Neural crest cell (in vitro differentiated cells): ENCODE measurements at regions not wholly inside any gene's neighbourhood (a gene's known extent, or its start where the extent isn't known, plus 50 kb on each side); places are given as distances from the start of the nearest gene placed in this dataset.

Experiments used
- DNase-seq: peaks from one replicate; pipeline ENCODE4 v3.0.0; 2021; ENCODE audit warnings: low read depth, mixed read lengths, low spot score
- H3K27ac Mint-ChIP-seq: one replicate; pipeline ENCODE4 v1.8.0; 2021; ENCODE audit warnings: mild to moderate bottlenecking, mixed read lengths; ENCODE audit not compliant: unreplicated experiment
- H3K27me3 Mint-ChIP-seq: 2 replicates; pipeline ENCODE4 v1.8.0; 2021; ENCODE audit warnings: low read depth, mild to moderate bottlenecking, mixed read lengths
- H3K36me3 Mint-ChIP-seq: 2 replicates; pipeline ENCODE4 v1.8.0; 2021; ENCODE audit warnings: low read depth, mild to moderate bottlenecking, mixed read lengths
- H3K4me1 Mint-ChIP-seq: 2 replicates; pipeline ENCODE4 v1.8.0; 2021; ENCODE audit warnings: mixed read lengths
- H3K4me3 Mint-ChIP-seq: one replicate; pipeline ENCODE4 v1.8.0; 2021; ENCODE audit warnings: mild to moderate bottlenecking, mixed read lengths
- H3K9me3 Mint-ChIP-seq: 2 replicates; pipeline ENCODE4 v1.8.0; 2021; ENCODE audit warnings: mixed read lengths
- TF ChIP-seq, protein P1 (sequence below): fragments of 200-600 bp; sonication (generic); conservative IDR thresholded peaks from 2 replicates; pipeline ENCODE4 v1.5.0; 2021; ENCODE audit warnings: antibody characterized with exemption, mild to moderate bottlenecking

DNA sequence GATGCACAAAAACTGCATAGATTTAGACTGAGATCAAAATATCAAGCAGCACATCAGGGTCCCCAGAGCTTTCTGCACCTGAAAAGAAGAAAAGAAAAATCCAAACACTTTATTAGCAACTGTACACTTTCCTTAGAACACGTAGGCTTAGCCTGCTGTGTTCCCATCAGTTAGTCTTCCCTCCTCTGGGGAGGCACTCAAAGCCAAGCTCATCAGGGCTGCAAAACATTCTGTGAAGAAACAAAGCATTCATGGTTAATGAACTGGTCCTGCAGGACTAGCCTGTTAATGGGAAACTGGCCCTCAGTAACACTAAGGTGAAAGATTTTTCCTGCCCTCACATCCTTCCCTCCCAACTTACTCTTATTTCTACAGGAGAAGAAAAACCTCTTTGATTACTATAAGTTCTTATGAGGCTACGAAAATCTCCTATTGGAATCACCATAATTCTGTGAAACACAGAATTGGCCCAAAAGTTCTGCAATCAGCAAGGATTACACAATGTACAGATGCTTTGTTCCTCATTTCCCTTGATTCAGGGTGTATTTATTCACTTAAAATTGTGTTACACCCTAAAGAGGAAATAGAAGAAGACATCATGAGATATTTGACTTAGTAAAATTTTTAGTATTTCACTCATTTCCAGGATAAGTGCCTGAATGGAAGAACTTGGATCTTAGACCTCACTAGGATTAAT is 901.0 kb upstream of the MAP3K7 start:
- H3K4me3 Mint-ChIP-seq, result no peak overlapping the region
- no peaks in the 10 kb centered on the region for H3K27me3 Mint-ChIP-seq
- TF ChIP-seq, protein P1, sequence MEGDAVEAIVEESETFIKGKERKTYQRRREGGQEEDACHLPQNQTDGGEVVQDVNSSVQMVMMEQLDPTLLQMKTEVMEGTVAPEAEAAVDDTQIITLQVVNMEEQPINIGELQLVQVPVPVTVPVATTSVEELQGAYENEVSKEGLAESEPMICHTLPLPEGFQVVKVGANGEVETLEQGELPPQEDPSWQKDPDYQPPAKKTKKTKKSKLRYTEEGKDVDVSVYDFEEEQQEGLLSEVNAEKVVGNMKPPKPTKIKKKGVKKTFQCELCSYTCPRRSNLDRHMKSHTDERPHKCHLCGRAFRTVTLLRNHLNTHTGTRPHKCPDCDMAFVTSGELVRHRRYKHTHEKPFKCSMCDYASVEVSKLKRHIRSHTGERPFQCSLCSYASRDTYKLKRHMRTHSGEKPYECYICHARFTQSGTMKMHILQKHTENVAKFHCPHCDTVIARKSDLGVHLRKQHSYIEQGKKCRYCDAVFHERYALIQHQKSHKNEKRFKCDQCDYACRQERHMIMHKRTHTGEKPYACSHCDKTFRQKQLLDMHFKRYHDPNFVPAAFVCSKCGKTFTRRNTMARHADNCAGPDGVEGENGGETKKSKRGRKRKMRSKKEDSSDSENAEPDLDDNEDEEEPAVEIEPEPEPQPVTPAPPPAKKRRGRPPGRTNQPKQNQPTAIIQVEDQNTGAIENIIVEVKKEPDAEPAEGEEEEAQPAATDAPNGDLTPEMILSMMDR, result no peak
- H3K9me3 Mint-ChIP-seq, result no peaks in the 10 kb centered on the region
- no peaks in the 10 kb centered on the region for H3K36me3 Mint-ChIP-seq
- DNase-seq, result no peak
- H3K27ac Mint-ChIP-seq, result no peak overlapping the region
- peaks cover 7% of the 10 kb centered on the region for H3K4me1 Mint-ChIP-seq

DNA sequence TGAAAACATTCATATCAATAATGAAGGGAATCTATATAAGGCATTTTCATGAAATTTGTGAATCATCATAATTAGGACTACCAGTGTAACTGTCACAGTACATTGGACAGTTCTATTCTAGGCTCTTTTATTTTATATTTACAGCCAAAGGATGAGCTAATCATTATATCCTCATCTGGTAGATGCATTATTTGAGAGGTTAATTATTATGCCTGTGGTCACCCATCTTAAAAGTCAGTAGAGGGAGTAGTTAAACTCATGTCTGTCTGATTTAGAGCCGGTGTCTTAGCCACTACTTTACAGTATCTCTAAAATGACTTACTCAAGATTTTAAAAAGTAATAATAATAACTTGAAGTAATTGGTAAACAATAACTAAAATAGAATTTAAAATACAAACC is 899.3 kb upstream of the MAP3K7 start:
- DNase-seq, result no peak
- H3K36me3 Mint-ChIP-seq, result no peaks in the 10 kb centered on the region
- H3K27ac Mint-ChIP-seq, result no peak overlapping the region
- H3K27me3 Mint-ChIP-seq, result no peaks in the 10 kb centered on the region
- H3K4me1 Mint-ChIP-seq, result peaks cover 7% of the 10 kb centered on the region
- TF ChIP-seq, protein P1, result no peak
- H3K4me3 Mint-ChIP-seq, result no peak overlapping the region
- H3K9me3 Mint-ChIP-seq, result no peaks in the 10 kb centered on the region

DNA sequence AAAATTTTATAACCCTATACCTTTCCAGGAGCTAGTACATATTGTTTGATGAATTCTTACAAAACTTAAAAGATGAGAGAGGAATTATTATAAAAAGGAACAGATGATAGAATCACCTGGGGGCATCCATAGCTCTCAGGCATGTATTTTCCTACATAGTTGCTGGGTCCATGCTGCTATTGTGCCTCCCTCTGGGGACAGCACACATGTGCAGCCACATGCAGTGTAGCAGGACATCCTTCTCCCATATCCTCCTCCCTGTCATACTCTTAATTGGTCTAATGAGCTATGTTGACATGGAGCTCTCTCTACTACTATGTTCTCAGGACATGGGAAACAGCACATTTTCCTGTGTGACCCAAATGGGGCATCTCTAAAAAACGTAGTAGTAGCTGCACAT is 898.2 kb upstream of the MAP3K7 start:
- H3K4me3 Mint-ChIP-seq, result no peak overlapping the region
- TF ChIP-seq, protein P1, result no peak
- no peak overlapping the region for H3K27ac Mint-ChIP-seq
- no peak for DNase-seq
- no peaks in the 10 kb centered on the region for H3K36me3 Mint-ChIP-seq
- no peaks in the 10 kb centered on the region for H3K9me3 Mint-ChIP-seq
- no peaks in the 10 kb centered on the region for H3K27me3 Mint-ChIP-seq
- H3K4me1 Mint-ChIP-seq, result no peaks in the 10 kb centered on the region

DNA sequence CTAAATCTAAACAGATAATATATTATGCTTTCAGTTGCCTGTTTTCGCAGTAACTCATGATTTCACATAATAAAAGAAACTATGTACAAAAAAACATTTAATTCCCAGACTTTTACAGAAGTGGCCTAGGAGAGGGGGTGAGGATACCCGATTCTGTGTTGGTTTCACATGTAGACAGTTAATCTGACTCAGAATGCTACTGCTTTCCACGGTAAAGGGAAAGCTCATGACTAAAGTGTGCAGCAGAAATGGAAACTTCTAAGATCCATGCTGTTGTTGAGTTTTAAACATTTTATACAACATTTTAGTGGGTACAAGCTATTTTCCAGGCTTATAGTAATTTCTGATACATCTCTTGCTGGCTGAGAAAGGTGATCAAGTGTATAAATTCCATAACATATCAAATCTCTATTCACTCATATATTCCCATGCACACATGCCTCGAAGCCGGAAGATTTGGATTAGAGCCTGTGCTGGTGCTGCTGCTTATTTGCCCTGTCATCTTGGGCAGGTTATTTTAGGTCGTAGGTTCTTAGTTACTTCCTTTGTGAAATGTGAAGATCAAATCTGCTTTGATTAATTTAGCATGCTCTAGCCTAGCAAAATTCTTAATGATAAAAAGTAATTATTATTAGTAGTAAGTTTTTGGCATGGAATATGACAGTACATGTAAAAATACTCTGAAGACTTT is 896.7 kb upstream of the MAP3K7 start:
- Mint-ChIP-seq H3K4me3 (no peak overlapping the region), H3K9me3 (peaks cover 4% of the 10 kb centered on the region), H3K27me3 (no peaks in the 10 kb centered on the region), H3K4me1 (no peaks in the 10 kb centered on the region), H3K27ac (no peak overlapping the region), H3K36me3 (no peaks in the 10 kb centered on the region)
- TF ChIP-seq, protein P1, result no peak
- DNase-seq, result no peak

DNA sequence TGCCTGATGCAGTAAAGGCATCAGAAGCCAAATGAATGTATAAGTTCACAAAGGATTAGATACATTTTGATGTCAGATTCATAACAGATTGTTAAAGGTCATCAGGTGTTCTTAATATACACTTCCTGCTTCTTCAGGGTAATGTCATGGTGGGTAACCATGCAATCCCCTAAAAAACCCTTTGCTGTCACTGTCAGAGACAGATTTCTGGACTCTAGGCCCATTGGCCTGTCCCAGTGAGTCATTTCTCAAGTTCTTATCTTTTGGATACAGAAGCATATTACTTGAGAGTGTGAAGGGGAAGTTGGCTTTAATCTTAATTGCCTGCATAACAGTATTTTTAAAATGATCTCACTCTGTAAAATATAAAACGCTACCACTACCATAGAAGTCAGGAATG is 895.6 kb upstream of the MAP3K7 start:
- Mint-ChIP-seq H3K4me1 (no peaks in the 10 kb centered on the region), H3K4me3 (no peak overlapping the region), H3K27me3 (no peaks in the 10 kb centered on the region), H3K9me3 (peaks cover 4% of the 10 kb centered on the region), H3K36me3 (no peaks in the 10 kb centered on the region), H3K27ac (no peak overlapping the region)
- TF ChIP-seq, protein P1, result no peak
- DNase-seq, result no peak
